HCT116 (cell line): ENCODE measurements at regions not wholly inside any gene's neighbourhood (a gene's known extent, or its start where the extent isn't known, plus 50 kb on each side); places are given as distances from the start of the nearest gene placed in this dataset.

Experiments used
- ATAC-seq: fragments of 200-7000 bp; cut with Tn5 transposase; 2 replicates; pipeline ENCODE4 v1.9.1; 2020; ENCODE audit warnings: mild to moderate bottlenecking, moderate library complexity
- BruUV-seq: library from RNA; stranded (reverse); fragments of 400-500 nt; replicated peaks from 2 replicates; lab custom pipeline; 2021; lab: Mats Ljungman, UMichigan
- CTCF ChIA-PET: fragments of 300-600 bp; sonication (Branson Sonifier 250); formaldehyde crosslinking; loops from one replicate; lab custom pipeline; 2021; ENCODE audit warnings: antibody characterized with exemption; lab: Charles Lee
- POLR2A ChIA-PET: fragments of 300-600, 350-600 bp; sonication (Branson Sonifier 250); formaldehyde crosslinking; loops from one replicate; lab custom pipeline; 2021; ENCODE audit warnings: antibody characterized with exemption; lab: Charles Lee
- RAD21 ChIA-PET, 2 experiments: fragments of 300-600 bp; sonication (Branson Sonifier 250); formaldehyde crosslinking; loops; one replicate each; lab custom pipeline; 2023; ENCODE audit warnings: low total read pairs in 2 of 2; ENCODE audit not compliant: uncharacterized antibody in 2 of 2, unreplicated experiment in 2 of 2, low non-redundant PET in 1 of 2; lab: Charles Lee
- DNase-seq: peaks from one replicate; pipeline ENCODE4 v3.0.0-alpha.2; 2010; ENCODE audit warnings: low read depth, low spot score
- H2AFZ ChIP-seq: fragments of 200-600 bp; shearing (Covaris generic), sonication (generic); 2 replicates; pipeline ENCODE4 v1.6.1; 2017; ENCODE audit warnings: low read depth, mixed run types, mixed read lengths, antibody characterized with exemption, low read length; ENCODE audit not compliant: poor library complexity, severe bottlenecking
- H3K27ac ChIP-seq: 2 replicates; pipeline ENCODE4 v1.5.1; 2012; ENCODE audit warnings: low read depth, low read length
- H3K27me3 ChIP-seq: fragments of 200-600 bp; sonication (generic); 2 replicates; pipeline ENCODE4 v1.6.1; 2016; ENCODE audit warnings: mixed run types, low read length, mixed read lengths; ENCODE audit not compliant: insufficient read depth
- H3K36me3 ChIP-seq, 2 experiments: fragments of 200-500 bp in 1 of 2; fragments of 200-600 bp in 1 of 2; sonication (Bioruptor generic) in 1 of 2; sonication (generic) in 1 of 2; 2 replicates each; pipeline versions ENCODE4 v1.5.1 to v1.6.1; 2014 to 2016; ENCODE audit warnings: low read length in 2 of 2, inconsistent platforms in 1 of 2, mixed read lengths in 1 of 2, mixed run types in 1 of 2; ENCODE audit not compliant: insufficient read depth in 2 of 2, control insufficient read depth in 1 of 2
- H3K4me1 ChIP-seq, 2 experiments: fragments of 200-600 bp in 1 of 2; sonication (generic) in 1 of 2; 2 replicates each; pipeline versions ENCODE4 v1.5.1 to v1.6.1; 2012 to 2017; ENCODE audit warnings: low read length in 2 of 2, inconsistent platforms in 1 of 2, mild to moderate bottlenecking in 1 of 2, mixed read lengths in 1 of 2, mixed run types in 1 of 2, moderate library complexity in 1 of 2; ENCODE audit not compliant: insufficient read depth in 2 of 2, control insufficient read depth in 1 of 2
- H3K4me2 ChIP-seq: fragments of 200-600 bp; sonication (generic); 2 replicates; pipeline ENCODE4 v1.6.1; 2017; ENCODE audit warnings: mixed run types, low read length, mixed read lengths
- H3K4me3 ChIP-seq, 2 experiments: fragments of 200-600 bp in 1 of 2; sonication (generic) in 1 of 2; replicated peaks in 1 of 2; 2 replicates each; pipeline ENCODE4 v1.5.1; 2011 to 2016; ENCODE audit warnings: low read length in 2 of 2, control low read depth in 1 of 2, low read depth in 1 of 2, mild to moderate bottlenecking in 1 of 2, mixed read lengths in 1 of 2, mixed run types in 1 of 2
- H3K79me2 ChIP-seq: fragments of 200-600 bp; sonication (generic); 2 replicates; pipeline ENCODE4 v1.6.1; 2017; ENCODE audit warnings: mild to moderate bottlenecking, mixed run types, low read length, moderate library complexity, mixed read lengths; ENCODE audit not compliant: insufficient read depth
- H3K9ac ChIP-seq: fragments of 200-600 bp; sonication (generic); 2 replicates; pipeline ENCODE4 v1.6.1; 2016; ENCODE audit warnings: low read length, mixed read lengths
- H3K9me2 ChIP-seq: fragments of 200-600 bp; sonication (generic), shearing (Covaris generic); 2 replicates; pipeline ENCODE4 v1.6.1; 2017; ENCODE audit warnings: mixed run types, mild to moderate bottlenecking, moderate library complexity; ENCODE audit not compliant: insufficient read depth
- H3K9me3 ChIP-seq, 2 experiments: fragments of 200-500 bp in 1 of 2; fragments of 200-600 bp in 1 of 2; sonication (Bioruptor generic) in 1 of 2; sonication (generic) in 1 of 2; 2 replicates each; pipeline ENCODE4 v1.6.1; 2014 to 2017; ENCODE audit warnings: low read length in 2 of 2, mixed read lengths in 2 of 2, inconsistent platforms in 1 of 2, low read depth in 1 of 2, mild to moderate bottlenecking in 1 of 2, mixed run types in 1 of 2, moderate library complexity in 1 of 2; ENCODE audit not compliant: control insufficient read depth in 1 of 2, insufficient read depth in 1 of 2
- H4K20me1 ChIP-seq: fragments of 200-600 bp; sonication (generic), shearing (Covaris generic); 2 replicates; pipeline ENCODE4 v1.6.1; 2017; ENCODE audit warnings: mixed run types, mild to moderate bottlenecking, moderate library complexity; ENCODE audit not compliant: insufficient read depth
- CBX3 ChIP-seq: IDR thresholded peaks from 2 replicates; pipeline ENCODE4 v1.6.1; 2012; ENCODE audit warnings: low read depth
- CEBPB ChIP-seq: IDR thresholded peaks from 2 replicates; pipeline ENCODE4 v1.6.1; 2012; ENCODE audit warnings: low read depth
- CTCF ChIP-seq, 3 experiments: fragments of 200-600 bp in 1 of 3; sonication (generic) in 1 of 3; IDR thresholded peaks in 2 of 3; conservative IDR thresholded peaks in 1 of 3; 2 replicates each; pipeline ENCODE4 v1.5.1; 2012 to 2017; ENCODE audit warnings: low read depth in 2 of 3, low read length in 2 of 3, antibody characterized with exemption in 1 of 3, borderline replicate concordance in 1 of 3, control low read depth in 1 of 3, mild to moderate bottlenecking in 1 of 3, mixed read lengths in 1 of 3, mixed run types in 1 of 3, moderate library complexity in 1 of 3; ENCODE audit not compliant: insufficient read depth in 1 of 3
- EGR1 ChIP-seq: IDR thresholded peaks from 2 replicates; pipeline ENCODE4 v1.6.1; 2012; ENCODE audit warnings: low read depth
- EZH2phosphoT487 ChIP-seq: fragments of 200-600 bp; IDR thresholded peaks from 2 replicates; pipeline ENCODE4 v1.6.1; 2018; ENCODE audit warnings: antibody characterized with exemption, borderline replicate concordance
- FOSL1 ChIP-seq: IDR thresholded peaks from 2 replicates; pipeline ENCODE4 v1.6.1; 2012; ENCODE audit warnings: low read depth
- MAX ChIP-seq: IDR thresholded peaks from 2 replicates; pipeline ENCODE4 v1.6.1; 2012
- REST ChIP-seq: IDR thresholded peaks from 2 replicates; pipeline ENCODE4 v1.6.1; 2012; ENCODE audit warnings: low read depth
- SIN3A ChIP-seq: IDR thresholded peaks from 2 replicates; pipeline ENCODE4 v1.6.1; 2012; ENCODE audit warnings: low read depth
- SRF ChIP-seq: IDR thresholded peaks from 2 replicates; pipeline ENCODE4 v1.6.1; 2012; ENCODE audit warnings: low read depth
- ZBTB33 ChIP-seq: IDR thresholded peaks from 2 replicates; pipeline ENCODE4 v1.6.1; 2011; ENCODE audit warnings: mild to moderate bottlenecking, low read length, moderate library complexity; ENCODE audit not compliant: insufficient replicate concordance; ENCODE audit errors: extremely low read depth
- ZNF274 ChIP-seq: fragments of 200-500 bp; sonication (Bioruptor generic); IDR thresholded peaks from 2 replicates; pipeline ENCODE4 v1.6.1; 2014; ENCODE audit warnings: mild to moderate bottlenecking, low read depth, low read length, inconsistent platforms
- intact Hi-C: fragments of 100-400 bp; cut with micrococcal nuclease; formaldehyde crosslinking; loops from 2 replicates; pipeline ENCODE4 v1.10.0; 2022

- RAD21 ChIA-PET = no interaction called here
- DNase-seq (no peak), ATAC-seq (no peak)
- no peaks in the 10 kb centered on the region for H3K79me2 ChIP-seq
- H3K4me3 ChIP-seq = no peak overlapping the region
- H3K36me3 ChIP-seq = no peaks in the 10 kb centered on the region
- no peaks in the 10 kb centered on the region for H4K20me1 ChIP-seq
- no peak overlapping the region for H3K27ac ChIP-seq
- intact Hi-C loops = no loop called here
- POLR2A ChIA-PET = no interaction called here
- H3K4me1 ChIP-seq = no peaks in the 10 kb centered on the region
- H3K9me3 ChIP-seq = no peaks in the 10 kb centered on the region
- no peak overlapping the region for H3K9ac ChIP-seq
- H2AFZ ChIP-seq = no peak overlapping the region
- CTCF ChIA-PET = no interaction called here
- H3K27me3 ChIP-seq = no peaks in the 10 kb centered on the region
- H3K9me2 ChIP-seq = no peaks in the 10 kb centered on the region; the same call in 1 of the 2 replicates
- no peak for TF ChIP-seq REST
- TF ChIP-seq FOSL1 = no peak
- no peak for TF ChIP-seq ZNF274
- TF ChIP-seq CBX3 = no peak
- TF ChIP-seq CEBPB = no peak
- TF ChIP-seq SIN3A = no peak
- no peak for TF ChIP-seq SRF
- H3K4me2 ChIP-seq = no peak overlapping the region
- no TSS peak for BruUV-seq
These were observed 494.6 kb upstream of the ADGRL4 start for GRCh38 chr1:79501153-79501552.

GRCh38 chr1:79499541-79499940 lies 493.0 kb upstream of the ADGRL4 start:
- DNase-seq (no peak), ATAC-seq (no peak)
- Histone ChIP-seq H3K4me1 (no peaks in the 10 kb centered on the region), H3K27me3 (no peaks in the 10 kb centered on the region), H3K9ac (no peak overlapping the region), H3K36me3 (no peaks in the 10 kb centered on the region), H3K4me2 (no peak overlapping the region), H3K79me2 (no peaks in the 10 kb centered on the region), H3K9me3 (no peaks in the 10 kb centered on the region), H2AFZ (no peak overlapping the region), H3K9me2 (no peaks in the 10 kb centered on the region; the same call in 1 of the 2 replicates), H3K27ac (no peak overlapping the region), H3K4me3 (no peak overlapping the region), H4K20me1 (no peaks in the 10 kb centered on the region)
- ChIA-PET POLR2A (no interaction called here), RAD21 (no interaction called here), CTCF (no interaction called here)
- BruUV-seq = no TSS peak
- intact Hi-C loops = loop anchor here (5.0 to 10.0 kb wide), 2 partner anchors 245 to 718 kb away; no protein-coding TSS in a partner anchor
- TF ChIP-seq SRF (no peak), EGR1 (no peak), CTCF (IDR thresholded peaks at IDR 0.05 in 2 of 3, conservative IDR thresholded peaks at IDR 0.05 in 1 of 3; ENCODE audit: borderline replicate concordance in 1 of 3, insufficient read depth in 1 of 3, low read depth in 2 of 3, low read length in 2 of 3) (no peak), CEBPB (no peak), MAX (no peak), FOSL1 (no peak), SIN3A (no peak), ZBTB33 (no peak), ZNF274 (no peak), EZH2phosphoT487 (no peak)
